GM12878 (cell line): ENCODE measurements at regions not wholly inside any gene's neighbourhood (a gene's known extent, or its start where the extent isn't known, plus 50 kb on each side); places are given as distances from the start of the nearest gene placed in this dataset.

Source experiments
- ATAC-seq: fragments of 200-7000 bp; cut with Tn5 transposase; 3 replicates; pipeline ENCODE4 v1.9.1; 2020; ENCODE audit warnings: mild to moderate bottlenecking, moderate library complexity
- BruUV-seq: library from RNA; stranded (reverse); fragments of 400-500 nt; replicated peaks from 2 replicates; lab custom pipeline; 2021; lab: Mats Ljungman, UMichigan
- CTCF ChIA-PET: fragments of 300-600 bp; sonication (Branson Sonifier 250); formaldehyde crosslinking; extraction: SDS; loops from one replicate; lab custom pipeline; 2021; ENCODE audit warnings: inconsistent platforms; lab: Yijun Ruan, JAX
- POLR2A ChIA-PET: fragments of 350-600 bp; formaldehyde crosslinking; extraction: SDS; loops from one replicate; lab custom pipeline; 2021; ENCODE audit warnings: inconsistent platforms; lab: Charles Lee
- RAD21 ChIA-PET: fragments of 300-600 bp; sonication (Branson Sonifier 250); formaldehyde crosslinking; loops from one replicate; lab custom pipeline; 2023; ENCODE audit warnings: antibody characterized with exemption; ENCODE audit not compliant: unreplicated experiment; lab: Charles Lee
- SMC1A ChIA-PET: fragments of 300-600 bp; sonication (Branson Sonifier 250); formaldehyde crosslinking; loops from one replicate; lab custom pipeline; 2023; ENCODE audit not compliant: unreplicated experiment, uncharacterized antibody; lab: Charles Lee
- DNase-seq: peaks from one replicate; pipeline ENCODE4 v3.0.0-alpha.2; 2011; ENCODE audit warnings: low read depth, low spot score
- FAIRE-seq: peaks from 3 replicates; lab custom pipeline; 2011; peaks lifted over from hg19 to GRCh38; lab: Jason Lieb, UNC
- H2AFZ ChIP-seq: 2 replicates; pipeline ENCODE4 v1.6.0; 2011; ENCODE audit warnings: low read depth, low read length, control low read depth; ENCODE audit not compliant: control insufficient read depth
- H3K27ac ChIP-seq: 2 replicates; pipeline ENCODE4 v1.5.1; 2011; ENCODE audit warnings: control low read depth; ENCODE audit not compliant: control insufficient read depth, insufficient read depth
- H3K27me3 ChIP-seq, 2 experiments: replicated peaks in 1 of 2; 2 replicates each; pipeline versions ENCODE4 v1.6.0 to v1.6.1; 2011; ENCODE audit warnings: low read length in 1 of 2; ENCODE audit not compliant: control insufficient read depth in 2 of 2, insufficient read depth in 2 of 2
- H3K36me3 ChIP-seq, 2 experiments: 2 replicates each; pipeline ENCODE4 v1.5.1; 2011; ENCODE audit warnings: low read length in 1 of 2; ENCODE audit not compliant: control insufficient read depth in 2 of 2, insufficient read depth in 2 of 2
- H3K4me1 ChIP-seq: 2 replicates; pipeline ENCODE4 v1.6.1; 2011; ENCODE audit warnings: mild to moderate bottlenecking, low read length, moderate library complexity, mixed read lengths; ENCODE audit not compliant: control insufficient read depth, insufficient read depth
- H3K4me2 ChIP-seq: 2 replicates; pipeline ENCODE4 v1.6.0; 2011; ENCODE audit warnings: control low read depth; ENCODE audit not compliant: control insufficient read depth, insufficient read depth
- H3K4me3 ChIP-seq: fragments of 200-600 bp; sonication (generic); 2 replicates; pipeline ENCODE4 v1.5.1; 2016
- H3K79me2 ChIP-seq: 2 replicates; pipeline ENCODE4 v1.6.0; 2011; ENCODE audit warnings: low read length; ENCODE audit not compliant: control insufficient read depth, insufficient read depth
- H3K9ac ChIP-seq: 2 replicates; pipeline ENCODE4 v1.8.0; 2011; ENCODE audit warnings: low read length, control low read depth, mixed read lengths; ENCODE audit not compliant: control insufficient read depth, insufficient read depth
- H3K9me3 ChIP-seq: replicated peaks from 3 replicates; pipeline ENCODE4 v1.5.1; 2011; ENCODE audit warnings: mild to moderate bottlenecking, low read length; ENCODE audit not compliant: control insufficient read depth, insufficient read depth
- H4K20me1 ChIP-seq: 2 replicates; pipeline ENCODE4 v1.6.0; 2011; ENCODE audit not compliant: control insufficient read depth, insufficient read depth
- CEBPZ ChIP-seq: fragments of 150-350 bp; IDR thresholded peaks from 2 replicates; pipeline ENCODE4 v1.6.1; 2016; ENCODE audit warnings: low read depth, low read length
- CHD2 ChIP-seq: IDR thresholded peaks from 2 replicates; pipeline ENCODE4 v1.6.1; 2011; ENCODE audit warnings: low read depth, low read length, improper control_type of control experiment, borderline replicate concordance
- ESRRA ChIP-seq: IDR thresholded peaks from 2 replicates; pipeline ENCODE4 v1.6.1; 2012; ENCODE audit warnings: mild to moderate bottlenecking, low read length, improper control_type of control experiment
- HCFC1 ChIP-seq: fragments of 150-350 bp; IDR thresholded peaks from 2 replicates; pipeline ENCODE4 v1.6.1; 2014; ENCODE audit warnings: low read length
- IKZF2 ChIP-seq, 2 experiments: fragments of 450-650 bp; IDR thresholded peaks; 2 replicates each; pipeline ENCODE4 v1.6.1; 2017; ENCODE audit warnings: mild to moderate bottlenecking in 2 of 2, moderate library complexity in 2 of 2
- JUNB ChIP-seq: IDR thresholded peaks from 2 replicates; pipeline ENCODE4 v1.6.1; 2016; ENCODE audit warnings: antibody characterized with exemption, mild to moderate bottlenecking
- NFYA ChIP-seq: IDR thresholded peaks from 2 replicates; pipeline ENCODE4 v1.6.1; 2011; ENCODE audit warnings: low read depth, mild to moderate bottlenecking, low read length, improper control_type of control experiment, borderline replicate concordance
- NR2C1 ChIP-seq: fragments of 450-650 bp; IDR thresholded peaks from 2 replicates; pipeline ENCODE4 v1.6.1; 2017; ENCODE audit warnings: antibody characterized with exemption, mild to moderate bottlenecking, moderate library complexity
- NR2C2 ChIP-seq: IDR thresholded peaks from 2 replicates; pipeline ENCODE4 v1.6.1; 2011; ENCODE audit warnings: borderline replicate concordance, low read depth; ENCODE audit not compliant: control insufficient read depth, insufficient read length
- PAX5 ChIP-seq: IDR thresholded peaks from 2 replicates; pipeline ENCODE4 v1.6.1; 2011; ENCODE audit warnings: low read depth, low read length, borderline replicate concordance
- POLR2AphosphoS2 ChIP-seq: IDR thresholded peaks from 2 replicates; pipeline ENCODE4 v1.6.1; 2011; ENCODE audit warnings: low read depth, mild to moderate bottlenecking, low read length, improper control_type of control experiment, moderate library complexity
- SKIL ChIP-seq: fragments of 450-650 bp; IDR thresholded peaks from 2 replicates; pipeline ENCODE4 v1.6.1; 2017; ENCODE audit warnings: mild to moderate bottlenecking, low read depth, inconsistent platforms; ENCODE audit not compliant: poor library complexity, severe bottlenecking
- SP1 ChIP-seq: IDR thresholded peaks from one replicate; pipeline ENCODE4 v1.6.1; 2011; ENCODE audit warnings: low read depth, low read length
- SUPT20H ChIP-seq: IDR thresholded peaks from 2 replicates; pipeline ENCODE4 v1.6.1; 2011; ENCODE audit warnings: low read depth, mild to moderate bottlenecking, low read length, moderate library complexity, borderline replicate concordance; ENCODE audit not compliant: control insufficient read depth
- YBX1 ChIP-seq: fragments of 450-650 bp; IDR thresholded peaks from 2 replicates; pipeline ENCODE4 v1.6.1; 2016; ENCODE audit warnings: antibody characterized with exemption
- YY1 ChIP-seq: IDR thresholded peaks from 2 replicates; pipeline ENCODE4 v1.6.1; 2011; ENCODE audit warnings: low read depth, mild to moderate bottlenecking, low read length
- ZBED1 ChIP-seq: IDR thresholded peaks from 2 replicates; pipeline ENCODE4 v1.6.1; 2016; ENCODE audit warnings: borderline replicate concordance
- ZBTB33 ChIP-seq: fragments of 450-650 bp; IDR thresholded peaks from 2 replicates; pipeline ENCODE4 v1.6.1; 2017; ENCODE audit warnings: mild to moderate bottlenecking
- WGBS: methylation state at CpG from one replicate; pipeline ENCODE4 v1.1.6; 2016; ENCODE audit warnings: low lambda C conversion rate; ENCODE audit not compliant: insufficient replicate concordance, insufficient coverage; ENCODE audit errors: missing lambda C conversion rate; 5-methylcytosine and 5-hydroxymethylcytosine counted together
- in situ Hi-C: fragments of 300-500 bp; cut with MboI; formaldehyde crosslinking; loops from 9 replicates; pipeline ENCODE4 v1.14.3; 2018; ENCODE audit warnings: mixed read lengths
- intact Hi-C: fragments of 100-400 bp; cut with micrococcal nuclease; formaldehyde crosslinking; loops from one replicate; pipeline ENCODE4 v1.14.2; 2022; ENCODE audit not compliant: unreplicated experiment

GRCh38 chr6:145373826-145374225 is 361.5 kb downstream of the EPM2A start (continued):
- TF ChIP-seq IKZF2 (IDR thresholded peaks at IDR 0.05) (no peak), ESRRA (no peak), JUNB (no peak), PAX5 (no peak), CHD2 (no peak), HCFC1 (no peak), SUPT20H (no peak), POLR2AphosphoS2 (no peak), NR2C2 (no peak)

- Histone ChIP-seq H2AFZ (no peak overlapping the region), H3K4me3 (no peak overlapping the region), H3K4me2 (no peak overlapping the region), H3K9me3 (peaks cover 4% of the 10 kb centered on the region), H3K27me3 (no peaks in the 10 kb centered on the region), H3K4me1 (no peaks in the 10 kb centered on the region; the same call in 1 of the 2 replicates), H3K79me2 (no peaks in the 10 kb centered on the region), H3K9ac (no peak overlapping the region), H3K27ac (no peak overlapping the region), H3K36me3 (no peaks in the 10 kb centered on the region; a peak in 1 of 4 replicates), H4K20me1 (no peaks in the 10 kb centered on the region)
- ChIA-PET CTCF (interaction anchor here (1.3 kb wide), 1 partner anchor 23 kb away, joined by 3 read pairs; no protein-coding TSS in a partner anchor), SMC1A (interaction anchor here (0.9 to 4.1 kb wide), 2 partner anchors 23 to 32 kb away, joined by 3 to 25 read pairs; no protein-coding TSS in a partner anchor), POLR2A (no interaction called here), RAD21 (interaction anchor here (1.2 kb wide), 1 partner anchor 24 kb away, joined by 3 read pairs; no protein-coding TSS in a partner anchor)
- DNase-seq (no peak), FAIRE-seq (no peak), ATAC-seq (no peak)
- no TSS peak for BruUV-seq
- intact Hi-C loops (no loop called here), in situ Hi-C loops (no loop called here)
- WGBS: 0% methylated on average over 1 of the region's 1 CpG
- no peak for TF ChIP-seq NR2C1
- no peak for TF ChIP-seq ZBED1
- no peak for TF ChIP-seq NFYA
- no peak for TF ChIP-seq CEBPZ
- TF ChIP-seq SP1: no peak
- no peak for TF ChIP-seq SKIL
- TF ChIP-seq YBX1: no peak
- no peak for TF ChIP-seq ZBTB33
- no peak for TF ChIP-seq HCFC1
- TF ChIP-seq YY1: no peak
These were observed 360.8 kb downstream of the EPM2A start for GRCh38 chr6:145374570-145374969.
